H1 (cell line): ENCODE measurements at regions not wholly inside any gene's neighbourhood (a gene's known extent, or its start where the extent isn't known, plus 50 kb on each side); places are given as distances from the start of the nearest gene placed in this dataset.

Experiments
- CTCF ChIA-PET: fragments of 300-600 bp; sonication (Branson Sonifier 250); formaldehyde crosslinking; loops from one replicate; lab custom pipeline; 2021; ENCODE audit not compliant: partially characterized antibody; lab: Charles Lee
- POLR2A ChIA-PET: fragments of 300-600 bp; sonication (Branson Sonifier 250); formaldehyde crosslinking; loops from one replicate; lab custom pipeline; 2021; ENCODE audit warnings: inconsistent platforms; ENCODE audit not compliant: partially characterized antibody; lab: Charles Lee
- DNase-seq, 2 experiments: peaks; one replicate each; pipeline versions ENCODE4 v3.0.0 to v3.0.0-alpha.2; 2010 to 2022; ENCODE audit warnings: low spot score in 2 of 2, low read depth in 1 of 2, mixed read lengths in 1 of 2
- FAIRE-seq: peaks from 2 replicates; lab custom pipeline; 2011; peaks lifted over from hg19 to GRCh38; lab: Jason Lieb, UNC
- H2AFZ ChIP-seq: 2 replicates; pipeline ENCODE4 v1.8.1; 2012; ENCODE audit warnings: low read length, inconsistent platforms
- H2AK5ac ChIP-seq: 2 replicates; pipeline ENCODE4 v1.6.1; 2013; ENCODE audit warnings: low read depth, low read length
- H2BK120ac ChIP-seq: replicated peaks from 2 replicates; pipeline ENCODE3; 2013; ENCODE audit warnings: low read depth, low read length, inconsistent platforms
- H2BK12ac ChIP-seq: 2 replicates; pipeline ENCODE4 v1.6.1; 2013; ENCODE audit warnings: low read depth, low read length
- H2BK15ac ChIP-seq: 2 replicates; pipeline ENCODE4 v1.6.1; 2013; ENCODE audit warnings: low read length
- H2BK20ac ChIP-seq: 2 replicates; pipeline ENCODE4 v1.6.1; 2013; ENCODE audit warnings: low read length
- H2BK5ac ChIP-seq: 2 replicates; pipeline ENCODE4 v1.6.1; 2013; ENCODE audit warnings: low read depth, low read length
- H3K14ac ChIP-seq: 2 replicates; pipeline ENCODE4 v1.6.1; 2013; ENCODE audit warnings: inconsistent platforms; ENCODE audit not compliant: insufficient read length
- H3K18ac ChIP-seq: 2 replicates; pipeline ENCODE4 v1.6.1; 2013; ENCODE audit warnings: low read length; ENCODE audit errors: extremely low read depth
- H3K23ac ChIP-seq: 2 replicates; pipeline ENCODE4 v1.6.1; 2013; ENCODE audit warnings: inconsistent platforms; ENCODE audit not compliant: insufficient read length
- H3K23me2 ChIP-seq: 2 replicates; pipeline ENCODE4 v1.6.1; 2013; ENCODE audit warnings: low read depth, low read length
- H3K27ac ChIP-seq: 2 replicates; pipeline ENCODE4 v1.6.1; 2011; ENCODE audit warnings: low read depth, low read length, inconsistent platforms
- H3K27me3 ChIP-seq, 4 experiments: replicated peaks in 1 of 4; 1 replicate in 1 of 4; 2 replicates in 3 of 4; pipeline versions ENCODE4 v1.6.1 to v1.8.1; 2011 to 2013; ENCODE audit warnings: low read length in 3 of 4, mild to moderate bottlenecking in 3 of 4, inconsistent platforms in 2 of 4, mixed read lengths in 2 of 4, moderate library complexity in 1 of 4; ENCODE audit not compliant: control insufficient read depth in 3 of 4, insufficient read depth in 3 of 4; ENCODE audit errors: extremely low read depth in 1 of 4
- H3K36me3 ChIP-seq, 4 experiments: 2 replicates each; pipeline versions ENCODE4 v1.6.1 to v1.8.1; 2011 to 2013; ENCODE audit warnings: mild to moderate bottlenecking in 4 of 4, low read length in 3 of 4, moderate library complexity in 2 of 4, control low read depth in 1 of 4, inconsistent platforms in 1 of 4; ENCODE audit not compliant: insufficient read depth in 4 of 4, control insufficient read depth in 2 of 4
- H3K4ac ChIP-seq: replicated peaks from 2 replicates; pipeline ENCODE3; 2013; ENCODE audit warnings: low read length, low read depth, mixed read lengths, inconsistent platforms; ENCODE audit not compliant: insufficient read length
- H3K4me1 ChIP-seq, 4 experiments: replicated peaks in 1 of 4; 1 replicate in 1 of 4; 2 replicates in 3 of 4; pipeline versions ENCODE4 v1.6.1 to v1.8.1; 2011 to 2013; ENCODE audit warnings: low read length in 3 of 4, inconsistent platforms in 2 of 4, mixed read lengths in 1 of 4; ENCODE audit not compliant: insufficient read depth in 4 of 4, control insufficient read depth in 3 of 4
- H3K4me2 ChIP-seq, 2 experiments: 2 replicates each; pipeline versions ENCODE4 v1.6.1 to v1.8.1; 2011 to 2013; ENCODE audit warnings: low read depth in 2 of 2, low read length in 2 of 2, control low read depth in 1 of 2, inconsistent platforms in 1 of 2, mild to moderate bottlenecking in 1 of 2; ENCODE audit not compliant: insufficient read depth in 1 of 2
- H3K4me3 ChIP-seq, 4 experiments: fragments of 200-600, 300-600 bp in 1 of 4; sonication (generic), shearing (Covaris generic), sonication (Bioruptor Twin) in 1 of 4; 2 replicates each; pipeline versions ENCODE4 v1.5.1 to v1.8.1; 2011 to 2016; ENCODE audit warnings: low read length in 4 of 4, low read depth in 3 of 4, control low read depth in 2 of 4, inconsistent platforms in 2 of 4, mild to moderate bottlenecking in 2 of 4, mixed read lengths in 1 of 4, moderate library complexity in 1 of 4; ENCODE audit not compliant: insufficient read depth in 2 of 4; ENCODE audit errors: extremely low read depth in 1 of 4
- H3K56ac ChIP-seq: replicated peaks from 2 replicates; pipeline ENCODE3; 2013; ENCODE audit warnings: low read depth, mild to moderate bottlenecking, mixed read lengths, low read length, inconsistent platforms; ENCODE audit not compliant: insufficient read length
- H3K79me1 ChIP-seq: 2 replicates; pipeline ENCODE4 v1.6.1; 2013; ENCODE audit warnings: low read depth, low read length, control low read depth
- H3K79me2 ChIP-seq, 2 experiments: 2 replicates each; pipeline versions ENCODE4 v1.6.1 to v1.8.1; 2012 to 2013; ENCODE audit warnings: low read length in 2 of 2, mild to moderate bottlenecking in 2 of 2, inconsistent platforms in 1 of 2; ENCODE audit not compliant: insufficient read depth in 2 of 2, control insufficient read depth in 1 of 2
- H3K9ac ChIP-seq, 4 experiments: replicated peaks in 1 of 4; 1 replicate in 1 of 4; 2 replicates in 3 of 4; pipeline versions ENCODE4 v1.6.1 to v1.8.1; 2011 to 2013; ENCODE audit warnings: low read depth in 3 of 4, low read length in 3 of 4, control low read depth in 2 of 4, mild to moderate bottlenecking in 2 of 4, moderate library complexity in 2 of 4, inconsistent platforms in 1 of 4; ENCODE audit errors: extremely low read depth in 1 of 4
- H3K9me3 ChIP-seq, 2 experiments: 2 replicates each; pipeline versions ENCODE4 v1.6.1 to v1.8.1; 2012 to 2013; ENCODE audit warnings: mild to moderate bottlenecking in 2 of 2, moderate library complexity in 2 of 2, control low read depth in 1 of 2, inconsistent platforms in 1 of 2, low read depth in 1 of 2, low read length in 1 of 2, mixed read lengths in 1 of 2; ENCODE audit not compliant: insufficient read depth in 2 of 2
- H4K20me1 ChIP-seq, 2 experiments: replicated peaks in 1 of 2; 2 replicates each; pipeline versions ENCODE3 to v1.8.1; 2011 to 2013; ENCODE audit warnings: inconsistent platforms in 2 of 2, low read length in 2 of 2, mild to moderate bottlenecking in 1 of 2; ENCODE audit not compliant: insufficient read depth in 2 of 2, control insufficient read depth in 1 of 2
- H4K5ac ChIP-seq: 2 replicates; pipeline ENCODE4 v1.6.1; 2013; ENCODE audit warnings: low read length, low read depth, mixed read lengths, inconsistent platforms; ENCODE audit not compliant: insufficient read length
- H4K8ac ChIP-seq: 2 replicates; pipeline ENCODE4 v1.8.0; 2013; ENCODE audit warnings: mild to moderate bottlenecking, moderate library complexity, low read length, inconsistent platforms; ENCODE audit not compliant: insufficient read depth; ENCODE audit errors: extremely low read depth
- H4K91ac ChIP-seq: replicated peaks from 2 replicates; pipeline ENCODE3; 2013; ENCODE audit warnings: low read length, mixed read lengths, inconsistent platforms; ENCODE audit not compliant: insufficient read length
- CBX5 ChIP-seq: fragments of 300-800, 300-1000 bp; sonication (generic); IDR thresholded peaks from 2 replicates; pipeline ENCODE4 v1.7.1; 2016; ENCODE audit warnings: antibody characterized with exemption, low read length, low read depth
- CBX8 ChIP-seq: fragments of 300-800, 300-1000 bp; sonication (generic); IDR thresholded peaks from 2 replicates; pipeline ENCODE4 v1.7.1; 2016; ENCODE audit warnings: low read depth, low read length, borderline replicate concordance
- CTBP2 ChIP-seq: IDR thresholded peaks from 2 replicates; pipeline ENCODE4 v1.7.0; 2011; ENCODE audit warnings: borderline replicate concordance, mild to moderate bottlenecking, moderate library complexity, mixed read lengths, low read length; ENCODE audit not compliant: insufficient read depth, insufficient read length
- E2F6 ChIP-seq: IDR thresholded peaks from 2 replicates; pipeline ENCODE4 v1.6.1; 2012; ENCODE audit warnings: inconsistent platforms
- EGR1 ChIP-seq: IDR thresholded peaks from 2 replicates; pipeline ENCODE4 v1.6.1; 2011; ENCODE audit warnings: low read depth, low read length, borderline replicate concordance
- FOSL1 ChIP-seq: IDR thresholded peaks from 2 replicates; pipeline ENCODE4 v1.6.1; 2011; ENCODE audit warnings: mild to moderate bottlenecking, low read depth, low read length, moderate library complexity; ENCODE audit not compliant: insufficient read depth
- RBBP5 ChIP-seq: IDR thresholded peaks from 2 replicates; pipeline ENCODE4 v1.7.1; 2012; ENCODE audit warnings: low read depth, mild to moderate bottlenecking, inconsistent platforms, low read length, moderate library complexity, borderline replicate concordance
- SP1 ChIP-seq: IDR thresholded peaks from 2 replicates; pipeline ENCODE4 v1.6.1; 2011; ENCODE audit warnings: low read depth, low read length
- SUZ12 ChIP-seq: fragments of 200-600 bp; sonication (generic); IDR thresholded peaks from 2 replicates; pipeline ENCODE4 v1.6.1; 2012; ENCODE audit warnings: mild to moderate bottlenecking, inconsistent platforms, low read length, moderate library complexity, mixed read lengths
- TCF12 ChIP-seq: IDR thresholded peaks from 2 replicates; pipeline ENCODE4 v1.6.1; 2011; ENCODE audit warnings: low read depth, mild to moderate bottlenecking, low read length
- TEAD4 ChIP-seq: IDR thresholded peaks from 2 replicates; pipeline ENCODE4 v1.6.1; 2012; ENCODE audit warnings: low read depth, low read length, inconsistent platforms, mixed read lengths
- USF2 ChIP-seq: IDR thresholded peaks from 2 replicates; pipeline ENCODE4 v1.6.1; 2011; ENCODE audit warnings: low read length, improper control_type of control experiment
- ZNF274 ChIP-seq: IDR thresholded peaks from 2 replicates; pipeline ENCODE4 v1.7.0; 2012; ENCODE audit warnings: low read length, borderline replicate concordance; ENCODE audit errors: extremely low read depth
- WGBS, 2 experiments: shearing (Covaris generic) in 1 of 2; methylation state at CpG; one replicate each; pipeline versions ENCODE4 v1.1.6 to v1.1.7; 2013 to 2015; ENCODE audit warnings: low lambda C conversion rate in 2 of 2, mixed read lengths in 2 of 2, inconsistent platforms in 1 of 2, low coverage in 1 of 2, missing lambda C conversion rate in 1 of 2; ENCODE audit not compliant: insufficient replicate concordance in 2 of 2, insufficient coverage in 1 of 2, insufficient read length in 1 of 2; ENCODE audit errors: extremely low coverage in 1 of 2, missing lambda C conversion rate in 1 of 2; 5-methylcytosine and 5-hydroxymethylcytosine counted together

- Histone ChIP-seq H2AFZ (no peak overlapping the region), H4K20me1 (no peaks in the 10 kb centered on the region), H2BK20ac (no peak overlapping the region), H4K8ac (no peak overlapping the region), H3K23me2 (no peaks in the 10 kb centered on the region), H4K5ac (no peak overlapping the region), H3K14ac (no peak overlapping the region), H3K4me2 (no peak overlapping the region), H3K9ac (no peak overlapping the region), H2AK5ac (no peak overlapping the region), H2BK120ac (no peak overlapping the region), H3K56ac (no peak overlapping the region), H3K4ac (no peak overlapping the region), H3K79me2 (no peaks in the 10 kb centered on the region), H3K36me3 (no peaks in the 10 kb centered on the region), H3K9me3 (peaks cover 0 to 2% of the 10 kb centered on the region in 2 experiments; a peak in 1 of 4 replicates), H3K27me3 (no peaks in the 10 kb centered on the region), H2BK15ac (no peak overlapping the region), H2BK5ac (no peak overlapping the region), H3K27ac (no peak overlapping the region), H4K91ac (no peak overlapping the region), H3K4me1 (peaks cover 0 to 2% (median 0%) of the 10 kb centered on the region in 4 experiments; a peak in 3 of 7 replicates), H2BK12ac (no peak overlapping the region), H3K23ac (no peak overlapping the region), H3K18ac (no peak overlapping the region), H3K79me1 (no peaks in the 10 kb centered on the region), H3K4me3 (no peak overlapping the region)
- no peak for DNase-seq
- 40% methylated on average over 1 of the region's 1 CpG; no CpG with 5 or more reads in 1 of the 2 experiments for WGBS, 2 experiments
- POLR2A ChIA-PET = no interaction called here
- no peak for FAIRE-seq
- CTCF ChIA-PET = no interaction called here
- no peak for TF ChIP-seq CBX8
- no peak for TF ChIP-seq USF2
- no peak for TF ChIP-seq SUZ12
- no peak for TF ChIP-seq E2F6
- TF ChIP-seq ZNF274 = no peak
- no peak for TF ChIP-seq CBX5
- no peak for TF ChIP-seq CTBP2
- TF ChIP-seq TCF12 = no peak
- no peak for TF ChIP-seq SP1
- no peak for TF ChIP-seq RBBP5
- no peak for TF ChIP-seq TEAD4
- no peak for TF ChIP-seq FOSL1
- no peak for TF ChIP-seq EGR1
Measured at GRCh38 chr5:108545301-108545700, 163.4 kb upstream of the FBXL17 start.
